H9 (cell line): ENCODE measurements at regions not wholly inside any gene's neighbourhood (a gene's known extent, or its start where the extent isn't known, plus 50 kb on each side); places are given as distances from the start of the nearest gene placed in this dataset.

Experiments
- DNase-seq: peaks from one replicate; pipeline ENCODE4 v3.0.0-alpha.2; 2017
- H2AFZ ChIP-seq: one replicate; pipeline ENCODE4 v1.6.1; 2013; ENCODE audit warnings: mild to moderate bottlenecking, low read length, control low read depth, moderate library complexity
- H2AK5ac ChIP-seq: 2 replicates; pipeline ENCODE4 v1.6.1; 2013; ENCODE audit warnings: low read length, control low read depth, mixed read lengths; ENCODE audit not compliant: insufficient read length
- H2BK120ac ChIP-seq: one replicate; pipeline ENCODE4 v1.6.1; 2013; ENCODE audit warnings: low read depth, mild to moderate bottlenecking, low read length, control low read depth, inconsistent platforms; ENCODE audit not compliant: poor library complexity, severe bottlenecking
- H2BK12ac ChIP-seq: 2 replicates; pipeline ENCODE4 v1.6.1; 2013; ENCODE audit warnings: low read length, control low read depth, mixed read lengths, low read depth; ENCODE audit not compliant: insufficient read length
- H2BK15ac ChIP-seq: 2 replicates; pipeline ENCODE4 v1.6.1; 2013; ENCODE audit warnings: low read depth, low read length, control low read depth
- H2BK20ac ChIP-seq: one replicate; pipeline ENCODE4 v1.6.1; 2013; ENCODE audit warnings: low read depth, mild to moderate bottlenecking, low read length, control low read depth, inconsistent platforms; ENCODE audit not compliant: poor library complexity, severe bottlenecking
- H2BK5ac ChIP-seq: 2 replicates; pipeline ENCODE4 v1.6.1; 2013; ENCODE audit warnings: low read length, control low read depth, mixed read lengths; ENCODE audit not compliant: insufficient read length
- H3K14ac ChIP-seq: 2 replicates; pipeline ENCODE4 v1.6.1; 2013; ENCODE audit warnings: low read length, control low read depth; ENCODE audit not compliant: insufficient read depth
- H3K18ac ChIP-seq: 2 replicates; pipeline ENCODE4 v1.6.1; 2013; ENCODE audit warnings: low read depth, mild to moderate bottlenecking, mixed read lengths, low read length, control low read depth; ENCODE audit not compliant: insufficient read length
- H3K23ac ChIP-seq: 2 replicates; pipeline ENCODE4 v1.6.1; 2013; ENCODE audit warnings: low read length, control low read depth, mixed read lengths, low read depth; ENCODE audit not compliant: insufficient read length
- H3K23me2 ChIP-seq: 2 replicates; pipeline ENCODE4 v1.6.1; 2013; ENCODE audit warnings: low read depth, mild to moderate bottlenecking, mixed read lengths, low read length, control low read depth; ENCODE audit not compliant: insufficient read length, poor library complexity, severe bottlenecking
- H3K27ac ChIP-seq: 2 replicates; pipeline ENCODE4 v1.5.1; 2013; ENCODE audit warnings: low read length, control low read depth, mixed read lengths, low read depth; ENCODE audit not compliant: insufficient read length
- H3K27me3 ChIP-seq: 2 replicates; pipeline ENCODE4 v1.6.1; 2013; ENCODE audit warnings: low read length, control low read depth, inconsistent platforms; ENCODE audit not compliant: insufficient read depth
- H3K4ac ChIP-seq: 2 replicates; pipeline ENCODE4 v1.6.1; 2013; ENCODE audit warnings: low read depth, mild to moderate bottlenecking, control low read depth, inconsistent platforms, low read length, moderate library complexity
- H3K4me1 ChIP-seq: 2 replicates; pipeline ENCODE4 v1.6.1; 2013; ENCODE audit warnings: low read length, control low read depth, inconsistent platforms; ENCODE audit not compliant: insufficient read depth
- H3K4me2 ChIP-seq: 2 replicates; pipeline ENCODE4 v1.6.1; 2013; ENCODE audit warnings: low read length, control low read depth, mixed read lengths; ENCODE audit not compliant: insufficient read length, insufficient read depth
- H3K56ac ChIP-seq: 2 replicates; pipeline ENCODE4 v1.6.1; 2013; ENCODE audit warnings: low read depth, mild to moderate bottlenecking, mixed read lengths, low read length, control low read depth; ENCODE audit not compliant: insufficient read length
- H3K79me1 ChIP-seq: 2 replicates; pipeline ENCODE4 v1.6.1; 2013; ENCODE audit warnings: low read depth, mild to moderate bottlenecking, moderate library complexity, low read length, control low read depth, inconsistent platforms; ENCODE audit not compliant: insufficient read depth, poor library complexity, severe bottlenecking
- H3K79me2 ChIP-seq: 2 replicates; pipeline ENCODE4 v1.6.1; 2013; ENCODE audit warnings: low read length, control low read depth, inconsistent platforms; ENCODE audit not compliant: insufficient read depth
- H3K9ac ChIP-seq: 2 replicates; pipeline ENCODE4 v1.6.1; 2013; ENCODE audit warnings: low read length, control low read depth, mixed read lengths; ENCODE audit not compliant: insufficient read length; ENCODE audit errors: extremely low read depth
- H3K9me3 ChIP-seq: one replicate; pipeline ENCODE4 v1.6.1; 2013; ENCODE audit warnings: low read depth, low read length, inconsistent platforms; ENCODE audit not compliant: control insufficient read depth
- H3T11ph ChIP-seq: one replicate; pipeline ENCODE4 v1.6.1; 2013; ENCODE audit warnings: mild to moderate bottlenecking, low read length, control low read depth, inconsistent platforms
- H4K20me1 ChIP-seq: one replicate; pipeline ENCODE4 v1.6.1; 2013; ENCODE audit not compliant: control insufficient read depth, insufficient read length, insufficient read depth
- H4K5ac ChIP-seq: 2 replicates; pipeline ENCODE4 v1.6.1; 2013; ENCODE audit warnings: low read depth, mild to moderate bottlenecking, mixed read lengths, low read length, control low read depth; ENCODE audit not compliant: insufficient read length
- H4K8ac ChIP-seq: replicated peaks from 2 replicates; pipeline ENCODE4 v1.6.1; 2013; ENCODE audit warnings: low read length, control low read depth, mixed read lengths, low read depth; ENCODE audit not compliant: insufficient read length
- H4K91ac ChIP-seq: 2 replicates; pipeline ENCODE4 v1.6.1; 2013; ENCODE audit warnings: low read depth, mild to moderate bottlenecking, moderate library complexity, mixed read lengths, low read length, control low read depth; ENCODE audit not compliant: insufficient read length
- H3K27ac Mint-ChIP-seq, 3 experiments: 2 replicates in 2 of 3; 3 replicates in 1 of 3; pipeline ENCODE4 v1.8.0; 2020 to 2021; ENCODE audit warnings: mixed read lengths in 3 of 3, mild to moderate bottlenecking in 1 of 3, moderate library complexity in 1 of 3
- H3K27me3 Mint-ChIP-seq: 2 replicates; pipeline ENCODE4 v1.8.0; 2021; ENCODE audit warnings: low read depth, mild to moderate bottlenecking, moderate library complexity, mixed read lengths
- H3K36me3 Mint-ChIP-seq, 3 experiments: 2 replicates in 2 of 3; 3 replicates in 1 of 3; pipeline ENCODE4 v1.8.0; 2020 to 2021; ENCODE audit warnings: low read depth in 3 of 3, mixed read lengths in 3 of 3; ENCODE audit not compliant: insufficient read depth in 1 of 3
- H3K4me1 Mint-ChIP-seq, 2 experiments: 2 replicates each; pipeline ENCODE4 v1.8.0; 2020; ENCODE audit warnings: mixed read lengths in 2 of 2
- H3K4me3 Mint-ChIP-seq, 2 experiments: 2 replicates in 1 of 2; 3 replicates in 1 of 2; pipeline ENCODE4 v1.8.0; 2020 to 2021; ENCODE audit warnings: mild to moderate bottlenecking in 2 of 2, mixed read lengths in 2 of 2, moderate library complexity in 1 of 2
- H3K9me3 Mint-ChIP-seq, 2 experiments: 2 replicates in 1 of 2; 3 replicates in 1 of 2; pipeline ENCODE4 v1.8.0; 2020; ENCODE audit warnings: mild to moderate bottlenecking in 2 of 2, mixed read lengths in 2 of 2, moderate library complexity in 1 of 2
- WGBS: extraction: QIAGEN DNeasy Blood & Tissue Kit; methylation state at CpG from one replicate; pipeline ENCODE4 v1.1.7; 2013; ENCODE audit warnings: missing lambda C conversion rate, low lambda C conversion rate, mixed read lengths; ENCODE audit not compliant: insufficient read length; ENCODE audit errors: extremely low coverage; 5-methylcytosine and 5-hydroxymethylcytosine counted together
- TF ChIP-seq, protein P1 (sequence below): fragments of 200-600 bp; sonication (generic); conservative IDR thresholded peaks from 3 replicates; pipeline ENCODE4 v1.8.0; 2021; ENCODE audit warnings: antibody characterized with exemption, mild to moderate bottlenecking

DNA sequence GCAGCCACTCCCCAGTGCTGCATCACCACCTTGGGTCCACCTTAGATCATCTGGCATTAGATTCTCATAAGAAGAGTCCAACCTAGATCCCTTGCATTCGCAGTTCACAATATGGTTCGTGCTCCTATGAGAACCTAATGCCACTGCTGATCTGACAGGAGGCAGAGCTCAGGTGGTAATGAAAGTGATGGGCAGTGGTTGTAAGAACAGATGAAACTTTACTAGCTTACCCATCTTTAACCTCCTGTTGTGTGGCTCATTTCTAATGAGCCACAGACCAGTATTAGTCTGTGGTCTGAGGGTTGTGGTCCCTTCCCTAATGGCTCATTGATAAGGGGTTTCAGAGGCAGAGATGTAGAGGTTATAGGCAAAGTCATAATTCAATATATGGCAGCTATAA is 615.9 kb upstream of the MIS18BP1 start:
- no peak overlapping the region for H4K8ac ChIP-seq

More for the DNA sequence above, 615.9 kb upstream of the MIS18BP1 start:
- Histone ChIP-seq H2AFZ (no peak overlapping the region), H2AK5ac (no peak overlapping the region), H3K27ac (no peak overlapping the region), H3K9me3 (no peaks in the 10 kb centered on the region), H3K27me3 (no peaks in the 10 kb centered on the region), H3K23ac (no peak overlapping the region), H3K9ac (no peak overlapping the region), H3K4ac (no peak overlapping the region), H3K18ac (no peak overlapping the region), H2BK20ac (no peak overlapping the region), H3K4me2 (no peak overlapping the region), H3K79me1 (no peaks in the 10 kb centered on the region), H4K91ac (no peak overlapping the region), H3K79me2 (no peaks in the 10 kb centered on the region), H4K5ac (no peak overlapping the region), H2BK15ac (no peak overlapping the region), H3K4me1 (no peaks in the 10 kb centered on the region), H3K23me2 (no peaks in the 10 kb centered on the region), H3K14ac (no peak overlapping the region), H2BK120ac (no peak overlapping the region), H3K56ac (no peak overlapping the region), H2BK5ac (no peak overlapping the region), H2BK12ac (no peak overlapping the region), H4K20me1 (no peaks in the 10 kb centered on the region), H3T11ph (no peak overlapping the region)
- no CpG with 5 or more reads among the region's 2 CpGs for WGBS
- H3K27me3 Mint-ChIP-seq: no peaks in the 10 kb centered on the region; the same call in 1 of the 2 replicates
- no peak overlapping the region for H3K4me3 Mint-ChIP-seq
- TF ChIP-seq, protein P1, sequence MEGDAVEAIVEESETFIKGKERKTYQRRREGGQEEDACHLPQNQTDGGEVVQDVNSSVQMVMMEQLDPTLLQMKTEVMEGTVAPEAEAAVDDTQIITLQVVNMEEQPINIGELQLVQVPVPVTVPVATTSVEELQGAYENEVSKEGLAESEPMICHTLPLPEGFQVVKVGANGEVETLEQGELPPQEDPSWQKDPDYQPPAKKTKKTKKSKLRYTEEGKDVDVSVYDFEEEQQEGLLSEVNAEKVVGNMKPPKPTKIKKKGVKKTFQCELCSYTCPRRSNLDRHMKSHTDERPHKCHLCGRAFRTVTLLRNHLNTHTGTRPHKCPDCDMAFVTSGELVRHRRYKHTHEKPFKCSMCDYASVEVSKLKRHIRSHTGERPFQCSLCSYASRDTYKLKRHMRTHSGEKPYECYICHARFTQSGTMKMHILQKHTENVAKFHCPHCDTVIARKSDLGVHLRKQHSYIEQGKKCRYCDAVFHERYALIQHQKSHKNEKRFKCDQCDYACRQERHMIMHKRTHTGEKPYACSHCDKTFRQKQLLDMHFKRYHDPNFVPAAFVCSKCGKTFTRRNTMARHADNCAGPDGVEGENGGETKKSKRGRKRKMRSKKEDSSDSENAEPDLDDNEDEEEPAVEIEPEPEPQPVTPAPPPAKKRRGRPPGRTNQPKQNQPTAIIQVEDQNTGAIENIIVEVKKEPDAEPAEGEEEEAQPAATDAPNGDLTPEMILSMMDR: no peak
- no peak overlapping the region for H3K27ac Mint-ChIP-seq
- no peaks in the 10 kb centered on the region for H3K4me1 Mint-ChIP-seq
- peaks cover 16 to 30% (median 19%) of the 10 kb centered on the region in 3 experiments for H3K36me3 Mint-ChIP-seq
- no peak for DNase-seq
- H3K9me3 Mint-ChIP-seq: peaks cover 39% of the 10 kb centered on the region in 2 experiments
